ENCODE measurements at regions not wholly inside any gene's neighbourhood (a gene's known extent, or its start where the extent isn't known, plus 50 kb on each side); places are given as distances from the start of the nearest gene placed in this dataset.

- TF ChIP-seq POLR2A (conservative IDR thresholded peaks at IDR 0.05): no peak
- no peak for TF ChIP-seq FOSL1 (tag; conservative IDR thresholded peaks at IDR 0.05)
- TF ChIP-seq ARID4B (CRISPR knock-in tag; IDR thresholded peaks at IDR 0.05): no peak
- no peak for TF ChIP-seq SMARCE1 (IDR thresholded peaks at IDR 0.05)
- no peak for TF ChIP-seq TAF1 (IDR thresholded peaks at IDR 0.05; ENCODE audit: control insufficient read depth, extremely low read depth, insufficient read depth, low read length, severe bottlenecking)
- no peak for TF ChIP-seq KDM2B (CRISPR knock-in tag; IDR thresholded peaks at IDR 0.05)
- no peak for TF ChIP-seq SMARCA4 (IDR thresholded peaks at IDR 0.05)
- TF ChIP-seq, protein P1, sequence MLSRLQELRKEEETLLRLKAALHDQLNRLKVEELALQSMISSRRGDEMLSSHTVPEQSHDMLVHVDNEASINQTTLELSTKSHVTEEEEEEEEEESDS (CRISPR knock-in tag; IDR thresholded peaks at IDR 0.05): no peak
- TF ChIP-seq LEF1 (IDR thresholded peaks at IDR 0.05): no peak
- TF ChIP-seq MAFK (IDR thresholded peaks at IDR 0.05; ENCODE audit: low read length): no peak
- TF ChIP-seq ZNF780A (CRISPR knock-in tag; IDR thresholded peaks at IDR 0.05): no peak
- TF ChIP-seq, protein P2, sequence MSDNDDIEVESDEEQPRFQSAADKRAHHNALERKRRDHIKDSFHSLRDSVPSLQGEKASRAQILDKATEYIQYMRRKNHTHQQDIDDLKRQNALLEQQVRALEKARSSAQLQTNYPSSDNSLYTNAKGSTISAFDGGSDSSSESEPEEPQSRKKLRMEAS (CRISPR knock-in tag; IDR thresholded peaks at IDR 0.05): no peak
- no peak for TF ChIP-seq POLR2AphosphoS5 (IDR thresholded peaks at IDR 0.05; ENCODE audit: control insufficient read depth, insufficient read depth, low read depth, low read length)
Observed at GRCh38 chr2:136527560-136527959, 237.8 kb upstream of the THSD7B start.
